DMS79 (cell line): ENCODE measurements at regions not wholly inside any gene's neighbourhood (a gene's known extent, or its start where the extent isn't known, plus 50 kb on each side); places are given as distances from the start of the nearest gene placed in this dataset.

ENCODE experiments used
- DNase-seq: peaks from one replicate; lab custom pipeline; 2025; lab: John Stamatoyannopoulos, UW

DNA sequence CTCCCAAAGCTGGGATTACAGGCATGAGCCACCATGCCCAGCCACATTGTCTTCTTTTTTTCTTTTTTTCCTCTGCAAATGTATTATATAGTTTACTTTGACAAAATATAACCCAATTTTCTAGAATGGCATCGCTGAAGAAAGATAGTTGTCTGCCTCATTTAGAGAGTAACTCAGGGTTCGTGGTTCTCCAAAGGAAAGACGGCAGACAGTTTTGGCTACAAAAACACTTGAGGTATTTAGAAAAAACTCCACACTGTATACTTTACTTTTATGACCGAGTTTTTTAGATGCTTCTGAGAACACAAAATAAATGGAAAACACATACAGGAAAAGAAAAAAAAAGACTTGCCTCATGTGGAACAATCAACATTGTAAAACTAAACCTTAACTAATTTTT, 369.1 kb upstream of the ATP2B1 start:
- DNase-seq = no peak

DNA sequence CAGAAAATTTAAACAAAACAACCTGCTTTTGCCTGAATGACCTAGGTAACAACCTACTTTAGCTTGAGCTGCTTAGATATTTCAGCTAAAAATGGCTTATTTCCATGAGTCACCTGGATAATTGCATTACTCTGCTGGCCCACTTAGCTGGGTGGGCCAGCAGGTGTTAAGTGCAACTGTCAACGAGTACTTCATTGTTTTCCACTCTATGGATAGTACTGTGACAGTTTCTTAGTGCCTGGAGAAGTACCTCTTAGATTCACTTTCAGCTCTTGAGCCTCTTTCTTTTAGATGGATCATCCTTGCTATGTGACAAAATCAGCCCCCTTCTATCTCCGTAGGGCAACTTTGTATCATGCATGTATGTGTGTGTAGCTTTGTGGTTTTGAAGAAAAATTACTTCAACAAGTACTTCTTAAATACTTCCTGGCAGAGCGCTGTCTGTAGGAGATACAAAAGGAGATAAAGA, 368.2 kb upstream of the ATP2B1 start:
- DNase-seq = no peak

DNA sequence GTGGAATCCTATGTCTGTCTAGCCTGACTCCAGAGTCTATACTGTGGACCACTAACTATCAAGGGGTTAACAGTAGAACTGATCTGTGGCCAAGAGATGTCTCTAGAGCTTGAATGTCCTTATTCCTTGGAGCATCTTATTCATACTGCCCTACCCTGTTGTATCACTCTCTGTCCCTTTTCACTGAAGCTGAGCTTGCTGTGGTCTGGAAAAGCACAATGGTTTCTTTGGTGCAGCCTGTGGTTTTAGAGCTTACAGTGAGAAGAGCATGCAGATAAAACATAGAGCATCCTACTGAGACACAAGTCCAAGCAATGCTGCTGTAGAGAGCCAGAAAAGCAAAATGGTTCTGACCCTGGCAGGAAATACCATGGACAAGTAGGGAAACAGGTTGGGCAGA, 367.0 kb upstream of the ATP2B1 start:
- DNase-seq = no peak

DNA sequence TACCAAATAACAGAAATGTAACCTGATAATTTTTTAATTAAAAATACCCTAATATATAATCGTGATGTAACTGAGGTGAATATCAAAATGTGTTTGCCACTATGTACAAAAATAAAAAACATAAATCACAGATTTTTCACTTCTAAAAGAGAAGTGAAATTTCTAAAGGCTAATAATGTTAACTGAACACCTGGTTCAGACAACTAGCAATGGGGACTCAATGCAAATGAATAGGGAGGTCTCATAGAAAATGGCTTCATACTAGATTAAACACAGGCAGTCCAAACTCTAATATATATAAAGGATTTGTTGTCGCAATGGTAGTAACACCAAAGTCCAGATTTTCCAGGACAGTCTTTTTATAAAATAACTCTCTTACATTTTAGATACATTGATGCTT, 365.4 kb upstream of the ATP2B1 start:
- DNase-seq = no peak

DNA sequence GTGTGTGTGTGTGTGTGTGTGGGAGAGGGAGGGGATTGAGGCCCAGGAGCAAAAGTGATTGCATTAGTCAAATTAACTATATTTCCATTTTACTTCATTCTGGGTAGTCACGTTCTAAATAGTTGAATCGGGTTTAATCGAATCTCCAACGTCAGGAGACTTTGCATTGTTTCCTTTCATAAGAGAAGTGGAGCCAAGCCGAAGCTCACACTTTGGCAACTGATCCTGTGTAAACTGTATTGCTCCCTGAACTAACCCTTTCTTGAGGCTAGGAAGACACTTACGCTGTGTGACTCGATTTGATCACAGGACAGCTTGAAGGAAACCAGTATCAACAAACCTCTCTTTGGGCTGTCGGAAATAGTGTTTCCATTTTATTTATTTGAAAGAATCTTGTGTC, 363.4 kb upstream of the ATP2B1 start:
- DNase-seq = no peak

DNA sequence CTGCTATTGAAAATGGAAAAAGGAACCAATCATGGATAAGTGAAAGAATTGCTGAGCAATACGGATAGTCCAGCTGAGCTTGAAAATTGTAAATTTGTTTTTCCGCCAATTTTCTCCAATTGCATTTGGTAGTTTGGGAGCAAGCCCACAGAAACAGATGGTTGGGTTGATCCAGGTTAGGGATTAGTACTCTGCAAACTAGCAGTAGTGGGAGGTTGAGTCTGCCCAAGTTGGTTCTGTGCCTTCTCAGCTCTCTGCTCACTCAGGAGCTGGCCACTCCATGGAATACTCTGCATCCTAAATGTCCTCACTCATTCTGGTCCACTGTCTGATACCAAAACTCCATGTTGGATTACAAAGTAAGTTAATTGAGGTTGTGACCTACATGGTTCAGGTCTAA, 361.1 kb upstream of the ATP2B1 start:
- DNase-seq = no peak

DNA sequence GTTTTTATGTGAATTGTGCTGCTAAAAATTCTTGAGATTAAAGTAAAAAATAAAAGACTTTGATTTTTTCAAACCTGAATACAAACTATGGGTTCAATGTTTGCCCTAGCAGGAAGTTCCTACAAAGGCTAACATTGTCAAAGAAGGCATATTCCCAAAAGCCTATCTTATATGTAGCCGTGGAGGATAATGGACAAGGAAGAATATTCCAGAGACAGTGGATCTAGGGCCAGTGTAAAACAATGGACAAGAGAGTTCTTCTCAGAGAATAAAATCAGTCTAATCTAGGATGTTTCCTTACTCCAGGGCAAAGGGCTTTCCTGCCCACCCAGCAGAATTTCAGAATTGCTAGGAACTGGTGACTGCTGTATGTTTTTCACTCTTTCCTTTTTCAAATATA, 359.2 kb upstream of the ATP2B1 start:
- DNase-seq = no peak

DNA sequence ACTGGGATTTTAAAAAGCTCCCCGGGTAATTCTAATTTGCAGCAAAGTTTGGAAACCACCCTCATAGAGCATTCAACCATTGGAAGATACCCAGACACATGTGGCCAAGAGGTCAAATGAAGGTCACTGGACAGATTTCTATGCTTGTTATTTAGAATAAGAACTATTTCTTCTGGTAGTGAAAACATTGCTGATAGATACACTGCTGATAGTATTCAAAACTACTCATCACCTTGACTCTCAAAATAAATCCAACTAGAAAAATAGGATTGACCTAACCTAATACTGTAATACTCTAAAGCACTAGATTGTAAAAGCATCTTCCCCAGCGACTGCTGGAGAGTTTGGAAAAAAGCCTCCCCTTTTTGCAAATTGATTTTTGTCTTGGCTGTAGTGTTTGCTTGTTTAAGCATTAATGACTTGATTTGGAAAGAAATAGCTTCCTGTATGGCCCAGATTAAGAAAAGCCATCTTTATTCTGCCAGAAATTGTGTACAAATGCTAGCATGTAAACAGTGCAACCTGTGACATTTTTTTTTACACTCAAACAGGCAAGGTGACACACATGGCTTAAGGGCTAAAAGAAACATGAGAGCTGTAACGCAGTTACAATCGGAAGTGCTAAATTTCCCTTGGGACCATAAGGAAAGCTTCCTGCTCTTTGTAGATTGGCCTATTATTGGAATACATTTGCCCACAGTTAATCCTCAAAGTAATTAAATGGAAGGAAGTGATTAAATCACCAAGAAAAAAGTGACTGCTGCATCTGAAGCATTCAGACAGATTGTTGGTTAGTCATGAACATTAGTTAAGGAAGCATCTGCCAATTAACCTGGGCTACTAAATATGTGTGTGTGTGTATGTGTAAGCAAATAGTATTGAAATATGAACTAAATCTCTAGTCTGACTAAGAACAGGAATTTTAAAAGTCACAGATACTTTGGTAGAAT, 356.5 kb upstream of the ATP2B1 start:
- DNase-seq = no peak

DNA sequence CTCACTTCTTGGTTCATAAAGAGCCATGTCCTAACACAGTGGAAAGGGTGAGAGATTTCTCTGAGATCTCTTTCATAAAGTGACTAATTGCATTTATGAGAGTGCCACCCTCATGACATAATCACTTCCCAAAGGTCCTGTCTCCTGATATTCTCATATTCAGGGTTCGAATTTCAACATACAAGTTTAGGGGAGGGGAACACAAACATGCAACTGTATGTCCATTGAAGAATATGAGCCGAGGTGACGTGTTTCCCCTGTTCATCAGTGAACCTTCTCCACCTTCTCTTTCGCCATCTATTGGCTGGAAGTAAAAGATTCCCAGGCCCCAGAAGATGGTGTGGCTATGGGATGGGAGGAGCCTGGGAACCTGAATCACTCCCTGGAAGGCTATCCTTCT, 354.2 kb upstream of the ATP2B1 start:
- no peak for DNase-seq

DNA sequence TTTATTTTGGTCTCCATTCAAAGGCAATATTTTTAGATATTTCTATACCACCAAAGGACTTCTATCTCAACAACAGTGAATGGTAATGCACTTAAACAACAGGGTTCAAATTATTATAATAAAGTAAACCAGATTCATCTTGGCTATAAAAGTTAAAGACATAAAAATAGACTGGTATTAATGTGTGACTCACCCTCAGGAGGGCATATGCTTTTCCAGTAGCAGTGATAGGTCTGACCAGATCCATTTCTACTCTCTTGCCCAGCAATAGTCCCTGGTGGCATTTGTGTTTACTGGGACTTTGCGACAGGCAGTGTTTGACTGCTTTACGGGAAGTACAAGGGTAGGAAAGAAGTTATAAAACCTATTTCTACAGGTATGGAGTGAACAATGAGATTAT, 353.2 kb upstream of the ATP2B1 start:
- no peak for DNase-seq

DNA sequence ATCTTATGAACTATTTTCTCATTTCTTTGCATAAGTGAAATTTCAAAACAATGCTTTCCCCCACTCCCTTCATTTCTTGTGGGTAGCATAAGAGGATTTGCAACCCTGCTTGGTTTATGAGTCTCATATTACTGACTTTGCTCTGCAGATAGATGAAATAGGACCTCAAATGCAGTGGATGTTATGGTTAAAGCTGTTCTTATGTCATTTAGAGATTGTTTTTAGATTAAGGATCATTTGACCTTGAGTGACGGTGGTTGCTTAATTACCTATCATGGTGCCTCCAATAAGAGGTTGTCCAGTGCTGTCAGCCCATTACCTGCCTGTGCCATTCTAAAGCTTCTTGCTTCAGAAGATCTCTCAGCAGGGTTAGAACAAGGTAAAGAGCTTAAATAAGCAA, 351.4 kb upstream of the ATP2B1 start:
- DNase-seq = no peak

DNA sequence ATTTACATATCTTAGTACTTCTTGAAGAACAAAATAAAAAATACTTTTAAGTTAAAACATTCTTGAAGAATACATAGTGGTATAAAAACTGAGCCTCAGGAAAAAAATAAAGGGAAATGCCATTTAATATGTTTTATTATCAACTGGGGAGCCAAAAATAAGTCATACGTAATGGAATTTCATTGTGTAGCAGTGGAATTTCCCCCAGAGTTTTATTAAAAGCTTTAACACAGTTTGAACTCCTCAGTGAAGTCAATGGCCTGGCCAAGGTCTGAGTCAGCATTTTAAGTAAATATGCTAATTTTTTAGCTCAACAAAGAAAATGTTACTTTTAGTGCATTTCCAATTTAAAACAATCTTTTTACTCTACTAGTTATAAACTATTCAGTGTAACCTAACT, 350.1 kb upstream of the ATP2B1 start:
- no peak for DNase-seq

DNA sequence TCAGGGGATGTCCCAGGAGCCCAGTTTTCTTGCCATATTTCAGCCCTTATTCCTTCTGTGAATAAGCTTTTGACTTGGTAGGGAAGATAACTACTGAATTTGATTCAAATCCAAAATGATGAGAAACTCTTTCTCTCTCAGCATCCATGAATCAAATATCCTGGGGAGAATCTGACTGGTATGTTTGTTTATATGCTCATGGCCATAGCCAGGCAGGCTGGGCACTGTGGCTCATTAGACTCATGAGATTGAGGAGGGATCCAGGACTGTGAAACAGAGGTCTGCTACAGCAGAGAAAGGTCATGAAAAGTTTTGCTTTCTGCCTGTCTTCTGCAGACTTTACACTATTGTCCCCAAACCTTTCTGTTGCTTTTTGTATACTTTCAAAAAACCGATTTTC, 346.4 kb upstream of the ATP2B1 start:
- DNase-seq = no peak

DNA sequence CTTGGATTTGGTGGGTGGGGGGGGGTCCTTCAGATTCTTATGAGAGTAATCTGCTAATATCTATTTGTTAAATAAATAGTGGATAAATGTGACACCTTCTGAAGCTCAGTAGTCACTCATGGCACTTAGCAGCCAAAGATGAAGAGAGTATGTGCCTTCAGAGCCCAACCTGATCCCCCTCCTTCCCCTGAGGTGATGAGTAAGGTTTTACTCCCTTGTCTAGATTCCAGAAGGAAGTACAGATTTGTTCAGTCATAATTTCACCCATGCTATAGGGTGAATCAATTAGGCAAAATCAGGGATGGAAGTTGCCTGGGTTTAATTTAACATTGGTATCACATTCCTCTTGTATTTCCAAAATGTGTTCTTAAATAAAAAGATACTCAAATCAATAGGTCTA, 340.3 kb upstream of the ATP2B1 start:
- no peak for DNase-seq

DNA sequence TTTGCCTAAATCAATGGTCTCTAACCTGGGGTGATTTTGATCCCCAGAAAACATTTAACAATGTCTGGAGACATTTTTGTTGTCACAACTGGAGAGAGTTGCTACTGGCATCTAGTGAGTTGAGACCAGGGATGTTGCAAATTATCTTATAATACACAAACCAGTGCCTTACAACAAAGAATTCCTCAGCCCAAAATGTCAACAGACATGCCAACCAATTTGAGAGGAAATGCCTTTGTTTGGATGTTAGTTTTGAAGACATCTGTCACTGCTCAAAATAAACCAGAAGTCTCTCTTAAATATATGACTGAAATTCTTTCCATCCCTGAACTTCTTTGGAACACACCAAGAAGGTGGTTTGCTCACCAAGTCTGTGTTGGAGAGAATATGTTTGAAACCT, 336.9 kb upstream of the ATP2B1 start:
- no peak for DNase-seq

DNA sequence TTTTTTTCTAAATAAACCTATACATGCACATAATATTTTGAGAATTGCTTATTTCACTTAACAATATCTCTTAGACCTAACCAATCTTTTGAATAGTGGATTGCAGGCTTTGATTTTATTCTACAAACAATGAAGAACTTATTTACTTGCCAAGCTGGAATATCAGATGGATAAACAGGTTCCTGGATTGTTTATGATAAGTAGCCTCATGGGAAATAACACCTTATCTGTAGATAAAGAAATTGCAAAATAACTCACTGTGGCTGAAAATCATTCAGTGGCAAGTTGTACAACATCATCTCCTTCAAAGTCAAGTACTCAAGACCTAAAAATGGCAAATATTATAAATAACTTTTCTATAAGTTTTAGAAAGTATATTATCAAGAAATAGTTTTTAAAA, 335.4 kb upstream of the ATP2B1 start:
- DNase-seq = no peak

DNA sequence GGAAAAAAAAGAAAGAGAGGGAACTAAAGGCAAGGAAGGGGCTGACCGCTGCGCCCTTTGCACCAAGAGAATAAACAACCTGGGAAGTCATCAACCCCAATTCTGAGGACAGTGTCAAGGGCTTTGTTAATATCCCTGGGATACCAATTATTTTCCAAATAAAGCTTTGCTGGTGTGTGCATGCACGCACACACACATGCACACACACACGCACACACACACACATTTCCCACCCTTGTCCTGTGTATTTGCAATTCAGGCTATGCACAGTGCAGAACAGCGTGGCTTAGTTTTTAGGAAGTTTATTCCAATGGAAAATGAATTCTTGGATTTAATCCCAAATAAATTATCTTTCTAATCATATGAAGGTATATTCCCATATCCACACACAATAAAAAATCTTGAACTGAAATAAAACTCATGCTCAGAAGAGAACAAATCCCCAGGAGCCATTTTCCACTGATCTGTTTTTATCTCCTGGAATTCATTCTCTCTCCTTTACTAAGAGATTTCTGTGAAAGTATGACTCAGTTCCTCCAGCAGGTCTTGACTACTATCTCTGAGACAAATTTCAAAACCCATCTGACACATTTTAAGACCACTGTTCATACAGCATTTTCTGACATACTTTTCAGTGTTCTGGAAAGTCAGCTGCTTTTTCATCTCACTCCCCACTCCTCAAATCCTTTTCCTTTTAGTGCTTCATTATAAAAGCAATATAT, 334.4 kb upstream of the ATP2B1 start:
- DNase-seq = no peak

DNA sequence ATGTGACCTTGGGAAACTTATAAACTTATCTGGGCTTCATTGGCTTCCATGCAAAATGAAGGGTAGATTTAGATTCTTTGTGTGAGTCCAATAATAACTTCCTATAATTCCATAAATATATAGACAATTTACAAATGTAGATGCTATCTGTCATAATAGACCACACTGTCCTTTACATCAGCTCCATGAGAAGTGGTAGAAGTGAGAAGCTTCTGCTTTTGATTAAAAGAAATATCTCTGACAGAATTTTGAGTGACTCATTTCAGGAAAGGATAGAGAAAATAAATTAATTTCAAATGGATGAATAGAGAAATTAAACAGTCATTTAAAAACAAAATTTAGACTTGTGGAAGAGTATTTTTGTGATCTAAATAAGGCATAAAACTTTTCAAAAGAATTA, 329.7 kb upstream of the ATP2B1 start:
- DNase-seq = no peak

DNA sequence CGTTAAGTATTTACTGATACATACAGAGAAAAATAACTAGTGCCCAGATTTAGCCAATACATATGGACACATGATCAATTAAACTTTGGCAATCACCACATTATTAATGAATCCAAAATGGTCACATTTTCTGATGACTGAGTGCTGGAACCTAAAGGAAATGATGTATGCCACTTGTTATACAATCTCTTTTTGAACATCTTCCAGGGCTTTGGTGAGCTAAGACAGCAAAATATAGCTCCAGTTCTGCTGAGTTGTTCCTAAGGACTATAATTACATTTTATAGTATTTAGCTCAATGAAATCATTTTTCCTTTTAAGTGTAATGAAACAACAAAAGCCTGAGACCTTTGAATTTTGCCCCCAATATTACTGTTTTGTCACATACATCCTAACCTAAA, 329.1 kb upstream of the ATP2B1 start:
- DNase-seq = no peak

DNA sequence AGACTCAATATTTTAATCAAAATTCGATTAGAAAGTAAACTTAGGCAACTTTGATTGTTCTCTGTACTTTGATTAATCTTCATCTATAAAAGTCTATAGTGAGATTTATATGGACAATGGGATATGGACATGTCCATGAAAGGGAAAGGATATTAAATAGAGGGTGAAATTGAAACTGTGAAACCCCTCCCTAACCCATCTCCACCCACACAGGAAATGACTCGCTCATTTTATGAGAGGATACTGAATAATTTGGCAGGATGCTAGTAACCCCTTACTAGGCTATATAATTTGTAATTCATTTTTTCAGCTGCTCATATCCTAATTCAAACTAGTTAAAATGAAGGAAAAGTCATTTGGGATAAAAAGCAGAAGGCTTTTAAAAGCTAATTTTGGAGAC, 328.0 kb upstream of the ATP2B1 start:
- no peak for DNase-seq

DNA sequence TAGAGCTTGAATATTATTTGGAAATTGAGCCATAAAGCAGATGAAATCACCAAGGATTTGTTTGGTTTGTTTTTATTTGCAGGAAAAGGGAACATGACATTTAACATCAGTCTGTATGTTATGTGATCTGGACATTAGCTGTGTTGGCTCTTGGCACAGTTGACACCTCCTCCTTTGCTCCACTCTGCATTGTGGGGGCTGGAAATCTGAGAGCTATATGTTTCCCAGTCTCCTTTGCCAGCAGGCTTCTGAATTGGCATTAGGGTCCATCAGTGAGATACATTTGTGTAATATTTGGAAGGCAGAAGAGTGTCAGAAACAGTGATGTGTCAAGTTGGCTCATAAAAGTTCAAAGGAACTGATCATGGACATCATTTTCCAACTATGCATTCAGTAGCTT, 322.1 kb upstream of the ATP2B1 start:
- no peak for DNase-seq

DNA sequence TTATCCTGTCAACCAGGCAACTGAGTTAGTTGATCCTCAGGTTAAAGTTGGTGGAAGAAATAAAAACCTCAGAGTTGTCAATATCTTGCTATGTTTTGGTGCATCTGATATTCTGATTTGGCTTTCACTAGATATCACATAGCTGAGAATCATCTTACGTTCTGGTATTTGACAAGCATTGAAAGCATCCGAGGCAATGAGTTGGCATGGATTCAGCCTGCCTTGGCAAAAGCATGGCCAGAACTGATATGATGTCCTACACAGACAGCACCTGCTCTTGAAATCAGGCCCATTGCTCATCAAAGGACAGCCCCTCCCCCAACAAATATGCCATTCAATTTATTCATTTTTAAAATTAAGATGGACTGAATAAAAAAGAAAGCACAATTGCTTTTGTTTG, 320.7 kb upstream of the ATP2B1 start:
- no peak for DNase-seq

DNA sequence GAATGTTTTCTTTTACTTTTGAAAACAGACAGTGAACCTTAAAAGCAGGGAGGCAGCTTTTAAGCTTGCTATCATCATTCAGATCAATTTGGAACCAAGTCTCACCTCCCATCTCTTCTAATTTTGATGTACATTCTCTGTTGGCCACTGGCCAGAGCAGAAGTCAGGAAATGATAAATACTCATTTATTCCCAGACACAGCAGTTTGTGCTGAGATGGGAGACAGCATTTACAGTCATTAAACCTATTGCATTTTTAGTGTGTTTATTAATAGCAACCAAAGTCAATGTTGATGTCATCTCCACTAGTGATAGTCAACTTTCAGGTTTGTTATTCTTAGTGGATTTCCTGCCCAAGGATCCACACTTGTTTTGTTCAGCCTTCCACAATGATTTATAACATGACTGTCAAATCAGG, 320.0 kb upstream of the ATP2B1 start:
- DNase-seq = no peak
